NOMO-1 treated with dmso at 0.1 percent for 144 hours (cell line): ENCODE measurements at regions not wholly inside any gene's neighbourhood (a gene's known extent, or its start where the extent isn't known, plus 50 kb on each side); places are given as distances from the start of the nearest gene placed in this dataset.
"Not testable (repeated sequence)": the region's sequence is repeated elsewhere in the genome, so short reads cannot be mapped to it uniquely, and the experiment has no call there.

Experiments used
- DNase-seq: peaks from one replicate; lab custom pipeline; 2025; ENCODE audit not compliant: unreplicated experiment; lab: John Stamatoyannopoulos, UW

GRCh38 chr12:4193821-4194220 is 79.7 kb upstream of the CCND2 start:
- DNase-seq: no peak

- no peak for DNase-seq
Observed at GRCh38 chr12:4191642-4192041, 81.9 kb upstream of the CCND2 start.

- no peak for DNase-seq
Observed at GRCh38 chr12:4191149-4191548, 82.4 kb upstream of the CCND2 start.

- DNase-seq: no peak
Observed at GRCh38 chr12:4190366-4191063, 83.0 kb upstream of the CCND2 start.

GRCh38 chr12:4189721-4190120 is 83.8 kb upstream of the CCND2 start:
- DNase-seq: no peak

- DNase-seq: no peak
Observed at GRCh38 chr12:4187916-4188315, 85.6 kb upstream of the CCND2 start.

GRCh38 chr12:4187315-4187714 is 86.2 kb upstream of the CCND2 start:
- not testable (repeated sequence) for DNase-seq

GRCh38 chr12:4178424-4179170 is 95.0 kb upstream of the CCND2 start:
- no peak for DNase-seq

GRCh38 chr12:4177262-4177661 is 96.3 kb upstream of the CCND2 start:
- peak; percentile 82 for DNase-seq

GRCh38 chr12:4176168-4176567 is 97.4 kb upstream of the CCND2 start:
- no peak for DNase-seq

GRCh38 chr12:4174417-4174816 is 99.1 kb upstream of the CCND2 start:
- peak; percentile 51 for DNase-seq

GRCh38 chr12:4172999-4173398 is 100.6 kb upstream of the CCND2 start:
- no peak for DNase-seq

GRCh38 chr12:4171742-4172141 is 101.8 kb upstream of the CCND2 start:
- DNase-seq: no peak

- no peak for DNase-seq
Observed at GRCh38 chr12:4169959-4170358, 103.6 kb upstream of the CCND2 start.

- no peak for DNase-seq
Observed at GRCh38 chr12:4169531-4169930, 104.0 kb upstream of the CCND2 start.

- no peak for DNase-seq
Observed at GRCh38 chr12:4168036-4168435, 105.5 kb upstream of the CCND2 start.

GRCh38 chr12:4164559-4165558 is 108.7 kb upstream of the CCND2 start:
- DNase-seq: peak; percentile 3

GRCh38 chr12:4164188-4164558 is 109.4 kb upstream of the CCND2 start:
- DNase-seq: no peak

- DNase-seq: no peak
Observed at GRCh38 chr12:4161718-4162117, 111.8 kb upstream of the CCND2 start.

GRCh38 chr12:4160314-4161040 is 113.1 kb upstream of the CCND2 start:
- no peak for DNase-seq

- DNase-seq: no peak
Observed at GRCh38 chr12:4159851-4160250, 113.7 kb upstream of the CCND2 start.
